ENCODE measurements at regions not wholly inside any gene's neighbourhood (a gene's known extent, or its start where the extent isn't known, plus 50 kb on each side); places are given as distances from the start of the nearest gene placed in this dataset.
"Not testable (repeated sequence)": the region's sequence is repeated elsewhere in the genome, so short reads cannot be mapped to it uniquely, and the experiment has no call there.

DNA sequence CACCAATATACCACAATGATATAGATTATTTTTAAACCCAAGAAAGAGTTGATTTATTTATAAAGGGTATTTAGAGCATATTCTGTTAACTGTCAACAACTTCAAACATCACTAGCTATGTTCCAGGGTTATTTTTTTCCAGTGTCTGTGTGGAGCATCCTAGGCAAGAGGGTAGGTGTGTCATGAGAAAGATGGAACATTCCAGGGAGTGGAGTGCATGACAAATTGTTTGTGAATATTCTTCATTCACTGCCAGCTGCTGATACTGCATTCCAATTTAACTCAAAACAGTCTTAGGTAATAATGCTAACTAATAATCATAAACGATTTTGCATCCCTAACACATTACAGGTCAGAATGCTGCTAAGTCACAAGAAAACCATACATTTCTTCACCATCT is 148.7 kb upstream of the RASGEF1B start:
- no peak for DNase-seq

DNA sequence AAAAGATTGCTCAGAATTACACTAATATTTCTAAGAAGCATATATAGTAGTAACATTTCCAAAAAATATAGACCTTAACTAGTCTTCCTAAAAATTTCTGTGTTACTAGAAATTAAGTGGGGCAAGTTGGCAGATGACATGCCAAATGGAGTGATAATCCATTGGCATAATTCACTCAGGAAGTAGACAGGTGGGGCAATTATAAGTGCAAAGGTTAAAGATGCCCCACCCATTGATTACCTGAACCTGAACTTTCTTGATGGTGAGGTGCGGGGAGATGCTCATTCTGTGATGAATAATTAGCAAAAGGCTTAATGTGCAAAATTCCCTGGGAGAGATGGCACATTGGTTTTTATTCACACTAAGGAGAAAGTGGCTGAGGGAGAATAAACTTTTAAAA is 145.8 kb upstream of the RASGEF1B start:
- no peak for DNase-seq

DNA sequence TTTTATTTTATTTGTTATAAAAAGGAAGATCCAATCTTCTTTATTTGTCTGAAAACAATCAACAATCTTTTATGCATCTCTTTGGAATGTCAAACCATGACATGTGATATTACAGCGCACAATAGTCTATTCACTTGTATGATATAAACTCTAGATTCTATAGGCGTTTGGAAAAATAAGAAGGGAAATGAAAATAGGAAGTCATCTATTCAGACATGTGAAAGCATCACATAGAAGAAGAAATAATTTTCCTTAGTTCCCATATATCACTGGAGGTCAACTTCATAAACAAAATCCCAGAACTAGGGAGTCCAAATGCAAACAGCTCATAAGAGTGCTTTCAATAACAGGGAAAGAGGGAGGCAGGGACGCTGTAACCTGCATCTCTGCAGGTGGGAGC is 139.5 kb upstream of the RASGEF1B start:
- no peak for DNase-seq

DNA sequence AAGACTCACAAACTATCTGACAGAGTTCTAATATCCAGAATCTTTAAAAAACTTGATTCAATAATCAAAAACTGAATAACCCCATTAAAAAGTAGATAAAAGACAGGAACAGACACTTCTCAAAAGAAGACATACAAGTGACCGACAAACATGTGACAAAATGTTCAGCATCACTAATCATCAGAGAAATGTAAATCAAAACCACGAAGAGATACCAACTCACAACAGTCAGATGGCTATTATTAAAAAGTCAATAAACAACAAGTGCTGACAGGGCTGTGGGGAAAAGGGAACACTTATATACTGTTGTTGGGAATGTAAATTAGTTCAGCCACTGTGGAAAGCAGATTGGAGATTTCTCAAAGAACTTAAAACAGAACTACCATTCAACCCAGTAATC is 138.1 kb upstream of the RASGEF1B start:
- DNase-seq = no peak

DNA sequence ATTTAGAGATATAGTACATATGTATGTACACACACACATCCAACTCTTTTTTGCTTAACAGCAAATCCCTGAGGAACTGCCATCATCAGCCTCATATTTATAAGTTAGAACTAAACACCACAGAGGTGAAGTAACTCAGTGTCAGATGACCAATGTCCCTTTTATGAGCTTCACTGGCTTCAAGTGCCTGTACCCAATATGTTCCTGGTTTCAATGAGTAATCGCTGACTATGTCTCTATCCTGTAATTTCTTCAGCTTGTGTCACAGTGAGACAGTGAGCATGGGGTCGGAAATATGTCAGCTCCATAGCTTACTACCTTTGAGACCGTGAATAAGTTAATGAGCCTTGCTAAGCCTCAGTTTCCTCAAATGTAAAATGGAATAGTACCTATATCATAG is 136.2 kb upstream of the RASGEF1B start:
- no peak for DNase-seq

DNA sequence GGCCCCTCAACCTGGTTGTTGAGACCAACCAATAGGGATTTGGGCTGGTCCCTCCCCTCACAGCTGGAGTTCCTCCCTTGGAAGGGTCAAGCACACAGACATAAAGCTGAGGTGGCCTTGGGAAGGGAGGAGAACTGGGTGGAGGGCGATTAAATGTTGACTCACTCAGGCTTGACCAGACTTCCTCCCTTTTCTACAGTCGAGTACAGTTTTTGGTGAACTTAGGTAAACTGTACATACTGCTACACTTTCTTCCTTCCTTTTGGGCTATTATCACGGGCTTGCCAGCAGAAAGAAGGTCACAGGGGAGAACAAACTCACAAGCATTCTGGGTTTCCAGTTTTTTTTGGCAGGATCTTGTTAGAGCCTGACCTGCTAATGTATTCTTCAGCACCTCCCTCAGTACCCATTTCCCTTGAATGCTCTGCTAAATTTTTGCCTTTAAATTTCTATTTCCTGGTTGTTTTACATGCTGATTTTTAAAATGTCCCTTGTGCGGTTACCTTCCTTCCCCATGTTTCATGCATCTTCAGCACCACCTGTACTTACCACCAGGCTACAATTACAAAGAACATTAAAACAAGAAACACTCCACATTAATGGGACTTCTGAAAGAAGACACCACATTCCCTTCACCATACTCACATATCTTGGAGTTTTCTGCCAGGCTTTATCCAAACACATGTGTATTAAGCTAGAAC is 135.2 kb upstream of the RASGEF1B start:
- no peak for DNase-seq

DNA sequence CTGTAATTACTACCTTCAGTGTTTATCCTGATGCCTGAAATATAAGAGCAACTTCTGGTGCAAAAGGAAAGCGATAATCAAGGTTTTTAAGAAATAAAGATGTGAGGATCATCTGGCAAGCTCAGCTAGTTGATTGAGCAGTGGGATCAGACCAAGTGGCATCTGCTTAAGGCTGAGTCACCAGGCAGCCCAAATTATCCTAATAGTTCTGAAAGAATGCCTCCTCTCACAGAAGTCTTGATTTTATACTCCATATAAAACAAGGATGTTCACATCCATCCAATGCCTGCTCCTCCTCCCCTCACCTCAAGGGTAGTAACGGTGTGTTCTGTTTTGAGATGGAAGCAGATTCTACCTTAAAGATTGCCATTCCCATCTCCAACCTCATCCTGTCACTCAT is 134.5 kb upstream of the RASGEF1B start:
- no peak for DNase-seq

DNA sequence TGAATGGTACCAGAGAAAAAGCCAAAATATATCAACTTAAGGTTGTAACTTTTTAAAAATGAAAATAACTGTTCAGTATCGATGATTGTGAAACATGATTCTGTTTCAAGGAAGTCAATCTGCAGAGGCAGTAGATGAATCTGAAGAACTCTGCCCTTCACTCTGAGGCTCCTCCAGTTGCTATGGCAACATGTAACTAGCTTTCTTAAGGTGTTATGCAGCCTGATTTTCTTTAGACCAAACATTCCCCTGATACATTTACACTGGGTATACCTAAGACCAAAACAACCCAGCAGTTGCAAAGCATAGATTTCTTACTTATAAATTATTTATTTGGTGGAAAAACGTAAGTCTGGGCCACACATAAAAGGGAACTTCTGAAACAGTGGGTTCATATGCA is 133.6 kb upstream of the RASGEF1B start:
- no peak for DNase-seq

DNA sequence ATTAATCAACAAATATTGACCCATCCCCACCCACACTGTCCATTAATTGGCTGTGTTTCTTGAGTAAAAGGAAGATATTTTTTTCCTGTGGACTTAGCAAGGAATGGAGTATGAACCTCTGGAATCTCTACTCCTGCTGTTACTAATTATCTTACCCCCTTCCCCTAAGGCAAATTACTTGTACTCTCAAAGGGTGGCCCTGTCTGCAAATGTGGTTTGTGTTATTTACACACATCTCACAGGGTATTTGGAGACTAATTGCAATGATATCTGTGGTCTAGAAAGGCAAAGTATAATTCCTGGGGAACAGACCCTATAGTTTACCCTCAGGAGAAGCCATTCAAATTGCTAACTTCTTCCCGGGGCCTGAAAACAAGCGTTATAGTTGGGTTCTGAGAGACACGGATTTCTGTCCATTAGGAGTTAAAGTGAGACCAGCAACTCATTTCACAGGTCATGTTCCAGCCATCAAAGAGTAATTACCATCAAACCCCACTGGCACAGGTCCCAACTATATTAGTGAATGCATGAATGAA is 133.0 kb upstream of the RASGEF1B start:
- no peak for DNase-seq

DNA sequence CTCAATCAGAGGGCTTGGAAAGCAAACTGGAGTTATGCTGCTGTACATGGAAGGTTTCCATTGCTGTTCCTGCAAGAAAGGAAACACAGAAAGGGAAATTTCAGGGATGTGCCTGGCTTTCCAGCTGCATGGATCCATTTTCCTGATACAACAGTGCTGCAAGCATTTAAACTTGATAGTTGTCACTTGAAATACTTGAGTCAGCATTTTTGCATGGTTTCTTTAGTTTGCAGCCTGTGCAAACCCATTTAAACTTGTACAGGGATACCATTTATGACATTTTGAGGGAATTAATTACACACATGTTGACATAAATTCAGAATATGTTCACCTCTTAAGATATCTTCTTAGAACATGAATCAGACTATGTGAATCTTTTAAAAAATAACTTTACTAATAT is 131.1 kb upstream of the RASGEF1B start:
- DNase-seq = no peak

DNA sequence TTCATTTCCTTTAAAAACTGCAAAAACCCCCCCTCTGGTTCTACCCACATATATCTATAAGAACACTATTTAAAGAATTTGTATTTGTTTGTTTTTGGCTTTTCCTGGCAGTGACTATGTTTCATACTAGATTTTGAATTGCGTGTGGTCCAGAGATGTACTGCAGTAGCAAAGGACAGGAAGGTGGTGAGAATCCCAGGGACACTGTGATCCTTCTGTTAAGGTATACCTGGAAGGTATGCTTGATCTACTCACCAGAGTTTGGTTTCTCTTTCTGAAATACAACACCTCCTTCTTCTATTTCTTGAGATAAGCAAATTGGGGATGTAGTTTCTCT is 129.6 kb upstream of the RASGEF1B start:
- no peak for DNase-seq

DNA sequence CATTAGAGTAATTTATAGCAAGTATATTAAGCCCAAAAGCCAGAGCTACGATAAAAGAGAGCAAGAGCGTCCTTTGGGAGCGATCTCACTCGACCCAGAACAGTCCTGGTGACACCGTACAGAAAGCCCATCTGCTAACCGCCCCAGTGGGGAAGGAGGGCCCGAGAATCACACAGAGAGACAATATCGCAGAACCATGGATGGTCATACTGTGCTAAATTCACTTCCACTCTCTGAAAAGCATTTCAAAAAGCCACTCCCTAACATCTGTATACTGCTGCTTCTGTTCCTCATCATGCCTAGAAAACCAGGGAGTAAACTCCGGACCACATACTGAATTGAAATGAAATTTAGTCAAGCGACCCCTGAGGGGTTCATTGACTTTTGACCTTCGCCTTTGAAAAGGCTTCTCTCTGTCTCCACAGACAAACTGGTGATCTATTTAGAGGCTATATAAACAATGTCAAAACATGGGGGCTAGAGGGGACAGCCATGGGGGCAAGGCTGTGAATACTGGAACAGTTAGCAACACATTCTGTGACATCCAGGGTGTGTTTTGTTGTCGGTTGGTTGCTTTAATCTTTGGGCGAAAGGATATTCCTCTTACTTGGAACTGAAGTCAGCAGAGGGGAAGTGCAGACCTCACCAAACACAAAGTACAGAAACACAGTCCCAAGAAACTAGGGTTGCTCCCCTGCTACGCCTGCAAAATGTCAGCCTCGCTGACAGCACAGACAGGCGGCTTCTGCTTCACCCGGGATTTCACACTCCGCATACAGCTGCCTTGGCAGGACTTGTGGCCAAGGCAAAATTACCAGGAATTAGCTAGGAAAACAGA is 129.0 kb upstream of the RASGEF1B start:
- no peak for DNase-seq

DNA sequence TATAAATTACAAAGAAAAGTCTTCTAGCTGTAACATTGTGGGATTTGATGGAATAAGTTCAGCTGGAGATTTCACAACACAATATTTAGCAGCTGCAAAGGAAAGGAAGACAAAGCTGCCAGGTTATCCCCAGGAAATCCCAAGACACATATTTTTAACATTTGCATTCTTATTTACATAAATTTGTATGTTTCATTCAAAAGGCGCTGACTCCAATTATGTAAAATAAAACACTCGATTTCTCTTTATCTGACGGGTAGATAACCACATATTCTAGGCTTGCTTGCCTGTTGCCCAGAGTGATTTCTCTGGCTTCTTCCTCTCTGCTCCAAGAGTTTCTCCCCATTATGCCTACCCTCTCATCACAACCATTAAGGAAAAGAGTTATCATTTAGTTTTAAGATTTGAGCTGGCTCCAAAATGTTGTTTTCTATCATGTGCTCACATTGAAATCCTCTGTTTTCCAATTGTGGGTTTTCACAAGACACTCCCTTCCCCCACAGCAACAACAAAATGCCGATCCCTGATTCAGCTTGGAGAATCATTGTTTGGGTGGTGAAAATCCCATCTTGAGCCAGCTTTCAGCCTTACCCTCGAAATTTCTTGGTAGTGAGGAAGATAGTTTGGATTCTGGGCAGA is 128.2 kb upstream of the RASGEF1B start:
- DNase-seq = no peak

DNA sequence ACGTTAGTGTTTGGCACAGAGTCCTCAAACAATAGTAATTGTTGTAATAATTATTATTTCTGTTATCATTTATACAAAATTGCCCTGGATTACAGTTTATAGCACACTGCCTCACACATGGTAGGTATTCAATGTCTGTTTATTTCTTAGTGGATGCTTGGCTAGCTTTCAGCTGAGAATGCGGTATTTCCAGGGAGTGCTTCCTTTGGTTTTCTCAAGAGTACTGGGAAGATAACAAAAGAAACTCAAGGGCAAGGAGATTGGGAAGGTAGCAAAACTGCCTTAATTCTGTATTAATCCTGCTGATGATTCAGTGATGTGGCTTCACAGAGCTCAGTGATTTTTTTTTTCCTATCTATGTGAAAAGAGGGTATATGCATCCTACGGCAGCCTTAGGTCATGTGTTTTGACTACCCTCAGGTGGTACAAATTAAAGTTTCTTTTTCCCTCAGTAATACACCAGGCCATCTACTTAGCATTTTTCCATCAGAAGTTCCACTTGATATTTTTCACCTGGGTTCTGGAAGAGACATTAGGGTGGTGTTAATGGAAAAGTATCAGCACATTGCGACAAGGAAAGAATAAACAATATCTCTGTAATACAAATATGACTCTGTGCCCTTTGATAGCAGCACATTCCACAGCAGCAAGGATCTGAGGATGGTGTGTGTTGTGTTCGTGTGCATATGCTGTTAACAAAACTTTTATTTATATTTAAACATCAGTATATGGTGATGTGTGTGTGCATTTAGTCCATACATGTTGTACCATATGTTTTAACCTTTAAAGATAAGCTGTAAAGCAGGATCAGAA is 124.3 kb upstream of the RASGEF1B start:
- no peak for DNase-seq

DNA sequence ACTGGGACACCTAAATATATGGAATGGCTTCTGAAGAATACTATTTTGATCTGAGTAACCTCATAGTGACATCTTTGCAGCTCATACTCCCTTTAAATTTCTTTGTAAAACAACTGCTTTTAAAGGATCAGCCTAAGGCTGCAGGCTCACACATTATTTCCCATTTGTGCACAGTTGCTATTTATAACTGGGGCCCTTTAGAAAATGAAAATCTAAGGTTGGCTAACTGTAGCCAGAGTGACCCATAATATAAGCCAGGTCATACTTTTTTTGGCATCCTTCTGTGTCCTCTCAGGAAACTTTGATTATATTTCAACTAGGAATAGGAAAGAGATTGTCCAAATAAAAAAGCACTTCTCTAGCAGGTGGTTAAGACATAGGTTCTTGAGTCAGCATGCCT is 123.6 kb upstream of the RASGEF1B start:
- DNase-seq = no peak

DNA sequence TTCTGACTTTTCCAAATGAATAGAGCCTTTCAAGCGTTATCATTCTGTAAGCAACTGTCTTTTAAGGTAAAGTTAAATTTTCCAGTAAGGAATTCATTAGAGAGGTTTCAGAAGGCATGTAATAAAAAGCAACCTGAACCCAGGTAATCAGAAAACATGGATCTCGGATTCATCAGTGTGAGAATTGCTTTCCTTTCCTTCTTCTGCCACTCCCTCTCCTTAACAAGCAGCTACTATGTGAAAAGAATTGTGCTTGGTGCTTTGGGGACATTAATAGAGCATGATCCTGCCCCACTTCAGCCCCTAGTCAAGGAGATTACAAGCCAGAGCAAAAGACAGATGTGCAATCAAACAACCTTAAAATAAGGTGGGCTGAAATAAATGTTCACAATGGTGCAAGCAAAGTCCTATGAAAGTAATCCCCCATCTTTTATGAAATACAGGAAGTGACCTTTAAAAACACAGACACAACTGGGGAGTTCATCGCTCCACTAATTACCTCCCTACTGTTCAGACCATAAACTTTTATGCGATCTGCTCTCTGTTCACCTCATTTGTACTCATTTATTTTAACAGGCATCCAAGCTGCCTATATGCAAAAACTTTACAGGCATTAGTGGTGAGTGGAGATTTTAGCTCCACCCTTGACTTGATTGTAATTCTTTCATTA is 122.9 kb upstream of the RASGEF1B start:
- no peak for DNase-seq

DNA sequence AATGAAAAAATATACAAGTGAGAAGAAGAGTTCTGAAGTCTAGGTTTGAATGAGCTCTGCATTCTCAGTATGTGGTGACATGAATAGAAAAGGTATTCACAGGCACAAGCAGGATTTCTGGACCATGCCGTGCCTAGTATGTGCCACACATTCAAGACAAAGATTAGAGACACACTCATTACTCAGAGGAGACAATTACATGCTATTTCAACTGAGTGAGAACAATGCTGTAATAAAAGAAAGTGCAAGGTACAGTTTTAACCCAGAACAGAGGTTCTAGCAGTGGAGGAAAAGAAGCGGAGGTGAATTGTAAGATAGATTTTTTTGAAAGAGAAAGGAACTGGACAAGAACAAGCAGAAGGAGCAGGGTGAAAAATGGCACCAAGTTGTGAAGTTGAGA is 121.0 kb upstream of the RASGEF1B start:
- DNase-seq = no peak

DNA sequence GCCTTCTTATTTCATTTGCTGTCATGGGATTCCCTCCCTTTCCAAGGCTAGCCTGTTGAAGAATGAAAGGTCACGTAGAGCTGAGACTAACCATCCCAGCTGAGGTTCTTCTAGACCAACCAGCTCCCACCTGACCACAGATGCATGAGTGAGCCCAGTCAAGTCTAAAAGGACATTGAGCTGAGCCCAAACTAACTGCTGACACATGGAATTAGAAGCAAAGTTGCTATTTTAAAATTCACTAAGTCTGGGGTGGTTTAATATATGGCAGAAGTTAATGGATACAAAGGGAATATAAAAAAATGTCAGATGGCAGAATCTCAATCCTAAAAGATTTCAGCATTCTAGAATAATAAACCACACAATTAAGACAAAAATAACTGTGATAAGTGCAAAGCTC is 118.9 kb upstream of the RASGEF1B start:
- no peak for DNase-seq

DNA sequence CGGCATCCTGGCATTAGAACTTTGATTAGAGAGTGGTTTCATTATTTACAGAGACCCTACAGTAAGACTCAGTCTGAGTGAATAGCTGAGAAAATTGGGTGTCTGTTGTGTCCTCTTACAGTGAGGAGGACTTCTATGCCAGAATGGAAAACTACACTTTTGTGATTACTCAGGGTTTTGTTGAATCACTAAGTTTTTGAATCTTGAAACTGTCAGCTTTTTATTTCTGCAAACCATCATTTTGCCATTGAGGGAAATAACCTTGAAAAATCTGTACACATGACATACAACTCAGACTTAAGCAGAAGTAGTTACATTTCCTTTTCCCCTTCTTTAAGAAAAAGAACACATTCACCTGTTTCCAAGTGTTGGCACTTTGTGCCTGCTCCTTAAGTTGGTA is 117.6 kb upstream of the RASGEF1B start:
- DNase-seq = no peak

DNA sequence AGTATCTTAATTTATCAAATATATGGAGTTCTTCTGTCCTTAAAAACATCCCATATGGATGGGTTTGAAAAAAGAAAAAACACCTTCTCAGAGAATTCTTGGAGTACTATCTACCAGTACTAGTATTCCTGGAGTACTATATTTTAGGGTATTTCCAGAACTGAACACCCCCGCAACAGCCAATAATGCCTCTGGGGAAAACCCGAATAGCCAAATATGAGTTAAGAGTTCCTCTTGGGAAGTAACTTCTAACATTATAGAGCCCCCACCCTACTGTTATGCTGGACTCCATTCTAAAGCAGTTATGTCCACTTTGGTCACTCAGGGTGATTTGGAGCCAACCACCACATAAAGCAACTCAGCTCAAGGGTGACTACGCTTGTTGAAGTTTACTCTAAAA is 115.0 kb upstream of the RASGEF1B start:
- no peak for DNase-seq

DNA sequence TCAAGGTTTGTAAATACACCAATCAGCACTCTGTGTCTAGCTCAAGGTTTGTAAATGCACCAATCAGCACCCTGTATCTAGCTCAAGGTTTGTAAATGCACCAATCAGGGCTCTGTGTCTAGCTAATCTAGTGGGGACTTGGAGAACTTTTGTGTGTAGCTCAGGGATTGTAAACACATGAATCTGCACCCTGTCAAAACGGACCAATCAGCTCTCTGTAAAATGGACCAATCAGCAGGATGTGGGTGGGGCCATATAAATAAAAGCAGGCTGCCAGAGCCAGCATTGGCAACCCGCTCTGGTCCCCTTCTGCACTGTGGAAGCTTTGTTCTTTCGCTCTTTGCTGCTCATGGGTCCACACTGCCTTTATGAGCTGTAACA is 109.3 kb upstream of the RASGEF1B start:
- not testable (repeated sequence) for DNase-seq

DNA sequence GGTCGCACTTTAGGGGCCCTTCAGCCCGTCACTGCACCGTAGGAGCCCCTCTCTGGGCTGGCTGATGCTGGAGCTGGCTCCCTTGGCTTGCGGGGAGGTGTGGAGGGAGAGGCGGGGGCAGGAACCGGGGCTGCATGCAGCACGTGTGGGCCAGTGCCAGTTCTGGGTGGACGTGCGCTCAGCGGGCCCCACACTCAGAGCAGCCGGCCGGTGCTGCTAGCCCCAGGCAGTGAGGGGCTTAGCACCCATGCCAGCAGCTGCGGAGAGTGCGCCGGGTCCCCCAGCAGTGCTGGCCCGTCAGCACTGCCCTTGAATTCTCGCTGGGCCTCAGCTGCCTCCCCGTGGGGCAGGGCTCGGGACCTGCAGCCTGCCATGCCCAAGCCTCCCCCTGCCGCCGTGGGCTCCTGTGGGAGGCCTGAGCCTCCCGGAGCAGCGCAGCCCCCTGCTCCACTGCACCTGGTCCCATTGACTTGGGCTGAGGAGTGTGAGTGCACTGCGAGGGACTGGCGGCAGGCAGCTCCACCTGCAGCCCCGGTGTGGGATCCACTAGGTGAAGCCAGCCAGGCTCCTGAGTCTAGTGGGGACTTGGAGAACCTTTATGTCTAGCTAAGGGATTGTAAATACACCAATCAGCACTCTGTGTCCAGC is 108.8 kb upstream of the RASGEF1B start:
- no peak for DNase-seq

Data from stimulated activated CD4-positive, alpha-beta T cell treated with anti-CD3 and anti-CD28 coated beads, Interleukin-4, amount 100 ng/mL, for 4 hours (primary cell).